HCT116 (cell line): ENCODE measurements at regions not wholly inside any gene's neighbourhood (a gene's known extent, or its start where the extent isn't known, plus 50 kb on each side); places are given as distances from the start of the nearest gene placed in this dataset.

Experiments
- ATAC-seq: fragments of 200-7000 bp; cut with Tn5 transposase; 2 replicates; pipeline ENCODE4 v1.9.1; 2020; ENCODE audit warnings: mild to moderate bottlenecking, moderate library complexity
- BruUV-seq: library from RNA; stranded (reverse); fragments of 400-500 nt; replicated peaks from 2 replicates; lab custom pipeline; 2021; lab: Mats Ljungman, UMichigan
- CTCF ChIA-PET: fragments of 300-600 bp; sonication (Branson Sonifier 250); formaldehyde crosslinking; loops from one replicate; lab custom pipeline; 2021; ENCODE audit warnings: antibody characterized with exemption; lab: Charles Lee
- POLR2A ChIA-PET: fragments of 300-600, 350-600 bp; sonication (Branson Sonifier 250); formaldehyde crosslinking; loops from one replicate; lab custom pipeline; 2021; ENCODE audit warnings: antibody characterized with exemption; lab: Charles Lee
- RAD21 ChIA-PET, 2 experiments: fragments of 300-600 bp; sonication (Branson Sonifier 250); formaldehyde crosslinking; loops; one replicate each; lab custom pipeline; 2023; ENCODE audit warnings: low total read pairs in 2 of 2; ENCODE audit not compliant: uncharacterized antibody in 2 of 2, unreplicated experiment in 2 of 2, low non-redundant PET in 1 of 2; lab: Charles Lee
- DNase-seq: peaks from one replicate; pipeline ENCODE4 v3.0.0-alpha.2; 2010; ENCODE audit warnings: low read depth, low spot score
- H2AFZ ChIP-seq: fragments of 200-600 bp; shearing (Covaris generic), sonication (generic); 2 replicates; pipeline ENCODE4 v1.6.1; 2017; ENCODE audit warnings: low read depth, mixed run types, mixed read lengths, antibody characterized with exemption, low read length; ENCODE audit not compliant: poor library complexity, severe bottlenecking
- H3K27ac ChIP-seq: 2 replicates; pipeline ENCODE4 v1.5.1; 2012; ENCODE audit warnings: low read depth, low read length
- H3K27me3 ChIP-seq: fragments of 200-600 bp; sonication (generic); 2 replicates; pipeline ENCODE4 v1.6.1; 2016; ENCODE audit warnings: mixed run types, low read length, mixed read lengths; ENCODE audit not compliant: insufficient read depth
- H3K36me3 ChIP-seq, 2 experiments: fragments of 200-500 bp in 1 of 2; fragments of 200-600 bp in 1 of 2; sonication (Bioruptor generic) in 1 of 2; sonication (generic) in 1 of 2; 2 replicates each; pipeline versions ENCODE4 v1.5.1 to v1.6.1; 2014 to 2016; ENCODE audit warnings: low read length in 2 of 2, inconsistent platforms in 1 of 2, mixed read lengths in 1 of 2, mixed run types in 1 of 2; ENCODE audit not compliant: insufficient read depth in 2 of 2, control insufficient read depth in 1 of 2
- H3K4me1 ChIP-seq, 2 experiments: fragments of 200-600 bp in 1 of 2; sonication (generic) in 1 of 2; 2 replicates each; pipeline versions ENCODE4 v1.5.1 to v1.6.1; 2012 to 2017; ENCODE audit warnings: low read length in 2 of 2, inconsistent platforms in 1 of 2, mild to moderate bottlenecking in 1 of 2, mixed read lengths in 1 of 2, mixed run types in 1 of 2, moderate library complexity in 1 of 2; ENCODE audit not compliant: insufficient read depth in 2 of 2, control insufficient read depth in 1 of 2
- H3K4me2 ChIP-seq: fragments of 200-600 bp; sonication (generic); 2 replicates; pipeline ENCODE4 v1.6.1; 2017; ENCODE audit warnings: mixed run types, low read length, mixed read lengths
- H3K4me3 ChIP-seq, 2 experiments: fragments of 200-600 bp in 1 of 2; sonication (generic) in 1 of 2; replicated peaks in 1 of 2; 2 replicates each; pipeline ENCODE4 v1.5.1; 2011 to 2016; ENCODE audit warnings: low read length in 2 of 2, control low read depth in 1 of 2, low read depth in 1 of 2, mild to moderate bottlenecking in 1 of 2, mixed read lengths in 1 of 2, mixed run types in 1 of 2
- H3K79me2 ChIP-seq: fragments of 200-600 bp; sonication (generic); 2 replicates; pipeline ENCODE4 v1.6.1; 2017; ENCODE audit warnings: mild to moderate bottlenecking, mixed run types, low read length, moderate library complexity, mixed read lengths; ENCODE audit not compliant: insufficient read depth
- H3K9ac ChIP-seq: fragments of 200-600 bp; sonication (generic); 2 replicates; pipeline ENCODE4 v1.6.1; 2016; ENCODE audit warnings: low read length, mixed read lengths
- H3K9me2 ChIP-seq: fragments of 200-600 bp; sonication (generic), shearing (Covaris generic); 2 replicates; pipeline ENCODE4 v1.6.1; 2017; ENCODE audit warnings: mixed run types, mild to moderate bottlenecking, moderate library complexity; ENCODE audit not compliant: insufficient read depth
- H3K9me3 ChIP-seq, 2 experiments: fragments of 200-500 bp in 1 of 2; fragments of 200-600 bp in 1 of 2; sonication (Bioruptor generic) in 1 of 2; sonication (generic) in 1 of 2; 2 replicates each; pipeline ENCODE4 v1.6.1; 2014 to 2017; ENCODE audit warnings: low read length in 2 of 2, mixed read lengths in 2 of 2, inconsistent platforms in 1 of 2, low read depth in 1 of 2, mild to moderate bottlenecking in 1 of 2, mixed run types in 1 of 2, moderate library complexity in 1 of 2; ENCODE audit not compliant: control insufficient read depth in 1 of 2, insufficient read depth in 1 of 2
- H4K20me1 ChIP-seq: fragments of 200-600 bp; sonication (generic), shearing (Covaris generic); 2 replicates; pipeline ENCODE4 v1.6.1; 2017; ENCODE audit warnings: mixed run types, mild to moderate bottlenecking, moderate library complexity; ENCODE audit not compliant: insufficient read depth
- CBX3 ChIP-seq: IDR thresholded peaks from 2 replicates; pipeline ENCODE4 v1.6.1; 2012; ENCODE audit warnings: low read depth
- CEBPB ChIP-seq: IDR thresholded peaks from 2 replicates; pipeline ENCODE4 v1.6.1; 2012; ENCODE audit warnings: low read depth
- EGR1 ChIP-seq: IDR thresholded peaks from 2 replicates; pipeline ENCODE4 v1.6.1; 2012; ENCODE audit warnings: low read depth
- ELF1 ChIP-seq: IDR thresholded peaks from 2 replicates; pipeline ENCODE4 v1.6.1; 2012; ENCODE audit warnings: low read depth, borderline replicate concordance
- POLR2A ChIP-seq: IDR thresholded peaks from 2 replicates; pipeline ENCODE4 v1.7.0; 2011; ENCODE audit warnings: borderline replicate concordance; ENCODE audit not compliant: insufficient read depth, insufficient read length; ENCODE audit errors: extremely low read depth
- POLR2AphosphoS5 ChIP-seq: IDR thresholded peaks from 2 replicates; pipeline ENCODE4 v1.6.1; 2011; ENCODE audit warnings: mild to moderate bottlenecking, low read depth, low read length, moderate library complexity
- RAD21 ChIP-seq: IDR thresholded peaks from 2 replicates; pipeline ENCODE4 v1.6.1; 2012; ENCODE audit warnings: low read depth, mild to moderate bottlenecking
- SIN3A ChIP-seq: IDR thresholded peaks from 2 replicates; pipeline ENCODE4 v1.6.1; 2012; ENCODE audit warnings: low read depth
- SP1 ChIP-seq: IDR thresholded peaks from 2 replicates; pipeline ENCODE4 v1.6.1; 2012; ENCODE audit warnings: low read depth
- SRF ChIP-seq: IDR thresholded peaks from 2 replicates; pipeline ENCODE4 v1.6.1; 2012; ENCODE audit warnings: low read depth
- TCF7L2 ChIP-seq: IDR thresholded peaks from 2 replicates; pipeline ENCODE4 v1.7.0; 2011; ENCODE audit warnings: borderline replicate concordance, inconsistent platforms; ENCODE audit not compliant: insufficient read depth, insufficient read length; ENCODE audit errors: extremely low read depth
- YY1 ChIP-seq: IDR thresholded peaks from 2 replicates; pipeline ENCODE4 v1.6.1; 2011; ENCODE audit warnings: low read length, low read depth, moderate library complexity, mild to moderate bottlenecking; ENCODE audit not compliant: insufficient replicate concordance; ENCODE audit errors: extremely low read depth
- ZFX ChIP-seq: fragments of 450-650 bp; IDR thresholded peaks from 2 replicates; pipeline ENCODE4 v1.6.1; 2017
- ZNF274 ChIP-seq: fragments of 200-500 bp; sonication (Bioruptor generic); IDR thresholded peaks from 2 replicates; pipeline ENCODE4 v1.6.1; 2014; ENCODE audit warnings: mild to moderate bottlenecking, low read depth, low read length, inconsistent platforms
- intact Hi-C: fragments of 100-400 bp; cut with micrococcal nuclease; formaldehyde crosslinking; loops from 2 replicates; pipeline ENCODE4 v1.10.0; 2022
- TF ChIP-seq, protein P1 (sequence below): IDR thresholded peaks from 2 replicates; pipeline ENCODE4 v1.6.1; 2012
- TF ChIP-seq, protein P2 (sequence below): IDR thresholded peaks from 2 replicates; pipeline ENCODE4 v1.6.1; 2012
- TF ChIP-seq, protein P3 (sequence below): IDR thresholded peaks from 2 replicates; pipeline ENCODE4 v1.6.1; 2011; ENCODE audit warnings: mild to moderate bottlenecking, low read length, moderate library complexity; ENCODE audit not compliant: insufficient replicate concordance; ENCODE audit errors: extremely low read depth

DNA sequence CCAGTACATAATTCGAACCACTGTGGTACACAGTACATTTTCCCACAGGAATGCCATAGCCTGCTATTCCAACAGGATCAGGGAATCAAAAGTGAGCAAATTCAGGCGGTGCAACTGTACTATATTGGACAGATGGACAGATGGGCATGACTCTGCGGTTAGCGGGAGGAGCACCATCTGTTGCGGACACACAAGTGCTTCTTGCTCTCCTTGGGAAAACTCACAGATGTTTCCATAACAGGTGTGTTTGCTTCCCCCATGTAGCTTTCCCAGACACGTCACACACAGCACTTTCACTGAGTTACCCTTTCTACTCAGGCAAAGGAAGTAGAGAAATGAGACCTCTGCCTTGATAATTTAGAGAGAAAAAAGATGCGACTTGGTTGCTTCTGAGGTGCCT, 325.1 kb upstream of the THBS1 start:
- H3K4me1 ChIP-seq = no peaks in the 10 kb centered on the region
- BruUV-seq = no TSS peak
- no peaks in the 10 kb centered on the region for H3K79me2 ChIP-seq
- ATAC-seq = no peak
- ChIA-PET POLR2A (no interaction called here), RAD21 (no interaction called here), CTCF (no interaction called here)
- no peak overlapping the region for H3K9ac ChIP-seq
- no peak overlapping the region for H2AFZ ChIP-seq
- H3K9me3 ChIP-seq = no peaks in the 10 kb centered on the region
- H3K9me2 ChIP-seq = no peaks in the 10 kb centered on the region
- H3K4me3 ChIP-seq = no peak overlapping the region
- intact Hi-C loops = no loop called here
- H4K20me1 ChIP-seq = no peaks in the 10 kb centered on the region
- no peak overlapping the region for H3K27ac ChIP-seq
- no peak for DNase-seq
- H3K27me3 ChIP-seq = no peaks in the 10 kb centered on the region
- no peak for TF ChIP-seq CEBPB
- TF ChIP-seq, protein P1, sequence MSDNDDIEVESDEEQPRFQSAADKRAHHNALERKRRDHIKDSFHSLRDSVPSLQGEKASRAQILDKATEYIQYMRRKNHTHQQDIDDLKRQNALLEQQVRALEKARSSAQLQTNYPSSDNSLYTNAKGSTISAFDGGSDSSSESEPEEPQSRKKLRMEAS = no peak
- TF ChIP-seq POLR2A = no peak
- no peak for TF ChIP-seq CBX3
- TF ChIP-seq, protein P2, sequence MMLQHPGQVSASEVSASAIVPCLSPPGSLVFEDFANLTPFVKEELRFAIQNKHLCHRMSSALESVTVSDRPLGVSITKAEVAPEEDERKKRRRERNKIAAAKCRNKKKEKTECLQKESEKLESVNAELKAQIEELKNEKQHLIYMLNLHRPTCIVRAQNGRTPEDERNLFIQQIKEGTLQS = no peak
- TF ChIP-seq, protein P3, sequence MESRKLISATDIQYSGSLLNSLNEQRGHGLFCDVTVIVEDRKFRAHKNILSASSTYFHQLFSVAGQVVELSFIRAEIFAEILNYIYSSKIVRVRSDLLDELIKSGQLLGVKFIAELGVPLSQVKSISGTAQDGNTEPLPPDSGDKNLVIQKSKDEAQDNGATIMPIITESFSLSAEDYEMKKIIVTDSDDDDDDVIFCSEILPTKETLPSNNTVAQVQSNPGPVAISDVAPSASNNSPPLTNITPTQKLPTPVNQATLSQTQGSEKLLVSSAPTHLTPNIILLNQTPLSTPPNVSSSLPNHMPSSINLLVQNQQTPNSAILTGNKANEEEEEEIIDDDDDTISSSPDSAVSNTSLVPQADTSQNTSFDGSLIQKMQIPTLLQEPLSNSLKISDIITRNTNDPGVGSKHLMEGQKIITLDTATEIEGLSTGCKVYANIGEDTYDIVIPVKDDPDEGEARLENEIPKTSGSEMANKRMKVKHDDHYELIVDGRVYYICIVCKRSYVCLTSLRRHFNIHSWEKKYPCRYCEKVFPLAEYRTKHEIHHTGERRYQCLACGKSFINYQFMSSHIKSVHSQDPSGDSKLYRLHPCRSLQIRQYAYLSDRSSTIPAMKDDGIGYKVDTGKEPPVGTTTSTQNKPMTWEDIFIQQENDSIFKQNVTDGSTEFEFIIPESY = no peak
- no peak for TF ChIP-seq EGR1
- TF ChIP-seq TCF7L2 = no peak
- no peak for TF ChIP-seq SP1
- TF ChIP-seq YY1 = no peak
- TF ChIP-seq POLR2AphosphoS5 = no peak
- TF ChIP-seq ZFX = no peak
- no peak for TF ChIP-seq RAD21
- no peak for TF ChIP-seq SRF
- TF ChIP-seq ZNF274 = no peak
- no peak for TF ChIP-seq SIN3A
- no peak for TF ChIP-seq ELF1
- no peak overlapping the region for H3K4me2 ChIP-seq
- H3K36me3 ChIP-seq = no peaks in the 10 kb centered on the region
